Limb (tissue), 2 donors: ENCODE measurements at regions not wholly inside any gene's neighbourhood (a gene's known extent, or its start where the extent isn't known, plus 50 kb on each side); places are given as distances from the start of the nearest gene placed in this dataset.

Experiments used
- DNase-seq, 2 donors: peaks; one replicate each; pipeline ENCODE4 v3.0.0-alpha.2; 2016; ENCODE audit errors: extremely low spot score in 2 of 2

GRCh38 chr5:93320920-93321445, 260.0 kb downstream of the NR2F1-AS1 start:
- no peak for DNase-seq

DNA sequence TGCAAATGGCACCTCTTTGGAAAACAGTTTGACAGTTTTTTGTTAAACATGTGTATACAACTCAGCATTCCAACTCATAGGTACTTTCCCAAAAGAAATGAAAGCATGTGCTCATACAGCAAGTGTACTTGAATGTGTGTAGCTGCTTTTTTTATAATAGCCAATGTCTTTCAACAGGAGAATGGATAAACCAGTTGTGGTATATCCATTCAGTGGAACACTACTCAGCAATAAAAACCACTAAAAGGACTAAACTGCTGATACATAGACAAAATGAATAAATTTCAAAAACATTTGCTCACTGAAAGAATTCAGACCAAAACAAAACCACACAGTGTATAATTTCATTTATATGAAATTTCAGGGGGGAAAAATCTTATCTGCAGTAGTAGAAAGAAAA, 267.3 kb downstream of the NR2F1-AS1 start:
- no peak for DNase-seq

GRCh38 chr5:93311881-93312280, 269.1 kb downstream of the NR2F1-AS1 start:
- no peak for DNase-seq

DNA sequence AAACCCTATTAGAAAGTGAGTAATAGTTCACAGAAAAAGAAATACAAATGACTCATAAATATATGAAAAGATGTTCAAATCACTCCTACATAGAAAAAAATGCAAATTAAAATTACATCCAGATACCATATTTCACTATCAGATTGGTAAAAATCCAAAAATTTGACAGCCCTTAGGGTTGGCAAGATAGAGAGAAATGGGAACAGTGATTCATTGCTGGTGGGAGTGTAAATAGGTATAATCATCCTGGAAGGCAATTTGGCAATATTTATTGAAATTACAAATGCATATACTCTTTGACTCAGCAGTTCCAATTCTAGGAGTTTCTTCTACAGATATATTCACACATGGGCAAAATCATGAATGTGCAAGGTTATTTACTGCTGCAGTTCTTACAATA, 273.5 kb downstream of the NR2F1-AS1 start:
- DNase-seq, result no peak

DNA sequence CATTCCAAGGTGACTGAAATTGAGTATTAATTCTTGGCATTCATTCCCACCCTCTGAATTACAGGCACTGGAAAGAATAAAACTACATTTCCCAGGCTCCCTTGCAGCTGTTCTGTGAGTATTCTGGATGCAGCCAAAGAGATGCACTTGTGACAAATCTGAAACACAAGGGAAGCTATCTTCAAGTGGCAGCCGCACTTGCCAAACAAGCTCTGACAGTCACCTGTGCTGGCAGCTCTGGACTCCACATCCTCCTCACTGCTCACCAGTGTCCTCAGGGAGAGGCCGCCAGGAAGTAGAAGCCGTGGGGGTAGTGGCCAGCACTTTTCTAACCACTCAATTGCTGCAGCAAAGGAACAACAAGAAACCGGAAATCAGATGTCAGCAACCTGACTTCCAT, 275.0 kb downstream of the NR2F1-AS1 start:
- DNase-seq, result no peak

- no peak for DNase-seq
Observed at GRCh38 chr5:93304456-93305250, 276.4 kb downstream of the NR2F1-AS1 start.

DNA sequence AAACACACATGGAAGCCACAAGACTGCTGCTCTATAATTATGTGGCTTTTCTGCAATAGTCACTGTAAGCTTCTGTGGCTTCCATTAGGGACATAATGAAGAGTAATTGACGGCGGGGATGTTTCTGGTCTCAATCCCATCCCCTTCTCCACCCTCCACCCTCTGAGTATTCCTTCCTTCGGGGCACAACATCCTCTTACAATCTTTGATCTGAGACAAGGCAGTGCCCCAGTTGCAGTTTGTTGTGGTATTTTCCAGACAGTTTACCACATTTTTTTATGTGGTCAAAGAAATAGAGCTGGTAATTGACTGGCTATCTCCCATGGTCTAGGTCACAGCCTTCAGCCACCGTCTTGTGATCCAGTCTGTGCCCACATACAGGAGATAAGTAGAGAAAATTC, 277.7 kb downstream of the NR2F1-AS1 start:
- no peak for DNase-seq

- no peak for DNase-seq
Observed at GRCh38 chr5:93302711-93303110, 278.3 kb downstream of the NR2F1-AS1 start.

DNA sequence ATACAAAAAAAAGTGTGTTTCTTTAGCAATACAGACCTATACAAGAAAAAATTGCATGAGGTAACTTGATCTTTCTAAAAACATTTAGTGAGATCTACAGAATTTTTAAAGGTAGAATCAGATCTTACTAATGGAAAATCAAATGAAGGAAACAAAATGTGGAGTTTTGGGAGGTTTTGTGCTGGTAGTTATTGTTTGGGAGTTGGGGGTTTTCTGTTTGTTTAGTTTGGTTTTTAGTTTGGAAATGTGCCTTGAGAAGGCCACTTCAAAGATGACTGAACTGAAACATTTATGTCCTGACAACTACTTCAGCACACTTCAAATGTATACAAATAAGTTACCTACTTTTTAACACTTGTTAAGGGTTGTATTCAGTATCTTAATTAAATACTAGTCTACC, 280.1 kb downstream of the NR2F1-AS1 start:
- DNase-seq, result no peak

DNA sequence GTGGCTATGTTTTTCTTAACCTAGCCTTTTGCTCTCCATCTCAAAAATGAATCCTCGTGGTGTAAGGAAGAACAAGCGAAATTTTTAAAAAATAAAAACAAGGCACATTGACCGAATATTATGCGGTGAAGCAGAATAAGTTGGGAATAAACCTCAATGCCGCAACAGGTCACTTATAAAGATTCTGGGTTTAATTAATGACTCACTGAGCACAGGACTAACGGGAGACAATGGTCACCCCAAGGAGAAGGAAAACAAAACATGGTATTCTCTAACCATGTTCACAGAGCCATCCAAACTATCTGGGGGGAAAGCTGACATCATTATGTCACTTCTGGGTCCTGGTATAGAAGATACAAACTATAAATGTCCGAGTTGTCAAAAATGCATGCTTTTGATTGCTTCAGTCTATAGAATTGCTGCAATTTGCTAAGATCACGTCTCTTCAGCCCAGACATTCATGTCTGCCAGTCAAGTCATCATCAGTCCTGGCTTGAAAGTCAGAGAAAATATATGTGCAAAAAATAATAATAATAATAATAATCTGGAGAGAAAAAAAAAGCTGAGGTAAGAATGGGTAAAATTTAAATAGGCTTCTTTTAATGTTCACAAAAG, 280.6 kb downstream of the NR2F1-AS1 start:
- DNase-seq, result no peak

- DNase-seq, result no peak
Observed at GRCh38 chr5:93299681-93300308, 281.2 kb downstream of the NR2F1-AS1 start.

DNA sequence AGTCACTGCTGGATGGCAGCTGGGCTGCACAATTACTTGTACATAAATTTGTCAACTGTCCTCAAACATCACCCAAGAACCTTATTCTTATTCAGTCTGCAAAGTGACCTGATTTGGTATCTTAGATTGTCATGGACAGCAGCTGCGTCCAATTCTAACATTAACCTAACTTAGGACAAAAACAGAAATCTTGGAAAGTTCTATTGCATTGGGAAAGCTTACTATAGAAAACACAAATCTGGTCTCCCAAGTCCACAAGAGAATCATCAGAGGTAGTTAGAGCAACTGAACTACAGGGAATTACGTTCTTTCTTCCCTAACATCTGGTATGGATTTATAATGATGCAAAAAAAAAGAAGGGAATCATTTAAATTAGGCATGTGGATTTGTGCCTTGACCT, 283.9 kb downstream of the NR2F1-AS1 start:
- no peak for DNase-seq

DNA sequence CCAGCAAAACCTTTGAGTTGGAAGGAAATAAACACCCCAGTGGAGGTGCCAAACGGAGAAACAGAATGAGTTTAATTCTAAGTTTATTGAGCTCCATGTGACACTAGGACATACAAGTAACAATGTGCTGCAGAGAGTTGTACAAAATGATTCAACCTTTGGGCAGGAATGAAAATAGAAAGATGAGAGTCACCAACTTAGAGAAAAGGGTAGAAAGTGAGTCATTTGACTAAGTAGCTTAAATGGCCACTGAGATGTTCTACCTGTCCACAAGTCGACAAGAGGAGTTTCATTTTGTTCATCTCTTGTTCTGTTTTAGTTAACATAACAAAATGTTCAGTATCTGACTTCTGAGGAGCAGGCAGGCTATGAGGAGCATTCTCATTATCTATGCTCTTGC, 284.7 kb downstream of the NR2F1-AS1 start:
- DNase-seq, result no peak

DNA sequence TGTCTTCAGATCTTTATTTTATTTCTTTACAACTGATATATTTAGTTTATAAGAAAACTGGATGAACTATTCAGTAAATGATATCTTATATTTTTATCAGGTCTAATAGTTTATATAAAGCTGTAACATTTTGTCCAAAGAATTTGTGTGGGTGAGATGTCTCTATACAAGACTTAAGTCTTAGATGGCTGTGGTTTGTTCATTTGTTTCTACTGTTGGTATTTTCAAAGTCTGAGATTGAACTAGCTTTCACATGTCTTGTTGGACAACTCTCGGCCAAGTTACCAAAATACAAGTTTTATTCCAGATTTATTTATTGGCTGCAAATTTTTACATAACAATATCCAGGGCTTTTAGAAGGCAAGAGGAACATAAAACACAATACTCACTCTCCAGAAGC, 286.0 kb downstream of the NR2F1-AS1 start:
- DNase-seq, result no peak

GRCh38 chr5:93294199-93294598, 286.8 kb downstream of the NR2F1-AS1 start:
- DNase-seq, result no peak

DNA sequence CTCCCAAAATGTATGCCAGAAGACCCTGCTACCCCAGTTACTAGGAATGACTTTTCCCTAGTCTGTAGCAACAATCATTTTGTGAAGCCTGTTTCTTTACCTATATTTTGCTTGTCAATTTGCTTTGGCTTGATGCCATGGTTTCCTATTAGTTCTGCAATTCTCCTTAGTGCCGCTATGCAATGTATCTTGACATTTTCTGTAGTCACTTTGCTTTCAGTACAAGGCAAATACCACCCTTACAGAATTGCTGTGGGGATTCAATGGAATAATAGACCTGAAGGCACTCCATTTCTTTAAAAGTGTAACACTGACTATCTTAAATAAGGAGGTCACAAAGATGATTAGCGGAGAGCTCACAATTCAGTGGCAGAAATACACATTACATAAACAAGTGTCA, 291.1 kb downstream of the NR2F1-AS1 start:
- no peak for DNase-seq

GRCh38 chr5:93285461-93285860, 295.6 kb downstream of the NR2F1-AS1 start:
- DNase-seq, result no peak

DNA sequence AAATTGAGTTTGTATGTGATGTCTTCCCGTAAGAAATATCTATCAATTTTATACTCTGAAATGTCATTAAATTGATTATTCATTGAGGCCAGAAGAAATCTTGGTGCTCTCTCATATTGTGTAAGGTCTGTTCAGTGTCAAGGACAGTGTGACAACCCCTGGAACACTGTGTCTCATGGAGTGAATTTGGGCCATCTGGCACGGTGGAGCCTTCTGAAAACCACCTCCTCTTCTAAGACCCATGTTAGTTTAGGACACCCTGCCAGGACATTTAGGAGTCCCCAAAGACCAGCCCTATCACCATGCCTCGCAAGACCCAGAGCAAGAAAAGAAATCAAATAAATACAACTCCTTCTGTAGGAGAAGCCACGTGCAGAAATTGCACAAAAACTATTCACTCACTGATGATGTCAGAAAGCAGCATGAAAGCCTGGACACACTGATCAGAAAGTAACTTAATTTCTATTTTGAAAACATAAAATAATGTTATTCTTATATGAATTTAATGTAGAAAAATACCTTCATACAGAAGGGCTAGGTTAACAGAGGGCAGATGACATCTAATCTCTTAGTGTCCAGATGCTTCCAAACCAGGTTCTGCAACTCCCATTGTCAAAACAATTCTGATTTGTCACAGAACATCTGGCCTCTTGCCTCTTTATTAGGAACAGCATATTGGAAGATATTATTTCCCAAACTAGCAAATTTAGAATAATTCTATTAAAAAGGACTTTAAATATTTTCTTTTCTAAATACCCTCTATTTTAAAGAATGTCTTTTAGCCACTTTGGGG, 298.8 kb downstream of the NR2F1-AS1 start:
- DNase-seq, result no peak

- no peak for DNase-seq
Observed at GRCh38 chr5:93280518-93280917, 300.5 kb downstream of the NR2F1-AS1 start.

DNA sequence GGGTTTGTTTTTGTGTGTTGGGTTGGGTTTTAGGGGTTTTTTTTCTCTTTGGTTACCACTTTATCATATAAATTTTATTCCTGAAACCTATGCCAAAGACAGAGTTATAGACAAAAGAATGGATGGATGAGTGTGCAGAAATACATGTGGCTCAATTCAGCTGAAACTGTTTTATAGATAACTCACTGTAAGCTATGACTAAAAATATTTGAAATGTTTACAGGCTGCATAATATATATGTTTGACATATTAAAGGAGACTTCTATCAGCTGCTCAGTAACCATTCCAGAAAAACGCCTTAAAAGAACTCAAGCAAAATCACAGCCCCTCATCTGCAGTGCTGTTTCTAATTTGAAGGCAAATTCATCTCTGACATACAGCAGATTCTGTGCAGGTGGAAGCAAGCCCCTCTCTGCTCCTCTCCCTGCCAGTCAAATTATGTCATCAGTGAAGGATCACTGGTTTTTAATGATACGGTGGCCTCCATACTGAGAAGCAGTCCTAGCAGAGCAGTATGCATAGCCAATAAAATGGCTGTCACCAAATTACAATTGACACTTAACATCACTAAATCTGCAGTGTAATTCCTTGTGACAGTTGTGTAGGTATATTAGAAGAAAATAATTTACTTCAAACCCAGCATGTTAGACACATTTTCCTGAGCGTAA, 301.6 kb downstream of the NR2F1-AS1 start:
- no peak for DNase-seq

- no peak for DNase-seq
Observed at GRCh38 chr5:93278896-93279295, 302.1 kb downstream of the NR2F1-AS1 start.
